ELF-1 (cell line): ENCODE measurements at regions not wholly inside any gene's neighbourhood (a gene's known extent, or its start where the extent isn't known, plus 50 kb on each side); places are given as distances from the start of the nearest gene placed in this dataset.
A peak's percentile ranks its signal among the peaks of the same experiment; 100 is the strongest.

Experiments
- DNase-seq: peaks from one replicate; pipeline ENCODE4 v3.0.0-alpha.2; 2016; ENCODE audit warnings: low read depth, low spot score

- peak; percentile 43 for DNase-seq
Observed at GRCh38 chr3:68467465-68467864, 464.9 kb downstream of the TAFA4 start.

GRCh38 chr3:68458581-68458980 is 473.8 kb downstream of the TAFA4 start:
- DNase-seq: no peak

GRCh38 chr3:68448510-68449383 is 483.6 kb downstream of the TAFA4 start:
- no peak for DNase-seq

- peak; percentile 30 for DNase-seq
Observed at GRCh38 chr3:68447885-68448284, 484.5 kb downstream of the TAFA4 start.

- DNase-seq: no peak
Observed at GRCh38 chr3:68441054-68441453, 491.3 kb downstream of the TAFA4 start.

- DNase-seq: no peak
Observed at GRCh38 chr3:68436619-68437401, 495.5 kb downstream of the TAFA4 start.

- DNase-seq: no peak
Observed at GRCh38 chr3:68428495-68428894, 503.9 kb downstream of the TAFA4 start.

GRCh38 chr3:68424796-68425460 is 507.4 kb downstream of the TAFA4 start:
- DNase-seq: no peak

GRCh38 chr3:68408626-68409025 is 523.7 kb downstream of the TAFA4 start:
- DNase-seq: no peak

- DNase-seq: no peak
Observed at GRCh38 chr3:68403741-68404140, 528.6 kb downstream of the TAFA4 start.

GRCh38 chr3:68402235-68402918 is 530.0 kb downstream of the TAFA4 start:
- no peak for DNase-seq

- DNase-seq: no peak
Observed at GRCh38 chr3:68378631-68379030, 553.7 kb downstream of the TAFA4 start.

- DNase-seq: no peak
Observed at GRCh38 chr3:68373727-68374126, 558.6 kb downstream of the TAFA4 start.

- DNase-seq: peak; percentile 1
Observed at GRCh38 chr3:68363796-68364195, 568.6 kb downstream of the TAFA4 start.

- DNase-seq: no peak
Observed at GRCh38 chr3:68360492-68360891, 571.9 kb downstream of the TAFA4 start.

GRCh38 chr3:68345781-68346180 is 586.6 kb downstream of the TAFA4 start:
- DNase-seq: no peak

- DNase-seq: no peak
Observed at GRCh38 chr3:68342426-68342825, 589.9 kb downstream of the TAFA4 start.

- DNase-seq: no peak
Observed at GRCh38 chr3:68336042-68336441, 596.3 kb downstream of the TAFA4 start.

- DNase-seq: no peak
Observed at GRCh38 chr3:68334367-68334986, 597.9 kb downstream of the TAFA4 start.

GRCh38 chr3:68328049-68328448 is 604.3 kb downstream of the TAFA4 start:
- DNase-seq: no peak

GRCh38 chr3:68315964-68316363 is 616.4 kb downstream of the TAFA4 start:
- DNase-seq: no peak
